Fibroblast of mammary gland (primary cell): ENCODE measurements at regions not wholly inside any gene's neighbourhood (a gene's known extent, or its start where the extent isn't known, plus 50 kb on each side); places are given as distances from the start of the nearest gene placed in this dataset.

ENCODE experiments used
- DNase-seq: peaks from one replicate; pipeline ENCODE4 v3.0.0-alpha.2; 2010; ENCODE audit warnings: low read depth
- H3K4me3 ChIP-seq: 2 replicates; pipeline ENCODE4 v1.5.1; 2011; ENCODE audit warnings: low read depth, mild to moderate bottlenecking, low read length, moderate library complexity; ENCODE audit not compliant: control insufficient read depth
- TF ChIP-seq, protein P1 (sequence below): conservative IDR thresholded peaks from 2 replicates; pipeline ENCODE4 v1.5.1; 2011; ENCODE audit warnings: low read depth, low read length, inconsistent platforms; ENCODE audit not compliant: control insufficient read depth, insufficient read depth

DNA sequence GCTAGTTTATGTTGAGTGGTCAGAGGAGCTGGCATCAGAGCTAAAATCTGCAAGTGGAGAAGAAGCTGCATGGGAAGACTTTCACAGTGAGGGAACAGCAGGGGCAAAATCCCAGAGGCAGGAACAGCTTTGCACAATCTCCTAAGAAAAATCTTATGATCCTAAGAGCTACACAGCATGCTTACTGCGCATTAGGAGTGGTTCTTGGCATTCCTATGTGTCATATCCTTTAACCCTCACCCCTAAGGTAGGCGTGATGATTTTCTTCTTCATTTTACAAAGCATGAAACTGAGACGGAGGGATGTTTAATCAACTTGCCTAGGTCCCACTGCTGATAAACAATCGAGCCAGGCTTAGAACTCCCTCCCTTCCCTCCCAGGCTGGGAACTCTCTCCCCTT lies 313.6 kb upstream of the SULF2 start:
- H3K4me3 ChIP-seq, result no peak overlapping the region
- peak; percentile 31 for DNase-seq
- TF ChIP-seq, protein P1, sequence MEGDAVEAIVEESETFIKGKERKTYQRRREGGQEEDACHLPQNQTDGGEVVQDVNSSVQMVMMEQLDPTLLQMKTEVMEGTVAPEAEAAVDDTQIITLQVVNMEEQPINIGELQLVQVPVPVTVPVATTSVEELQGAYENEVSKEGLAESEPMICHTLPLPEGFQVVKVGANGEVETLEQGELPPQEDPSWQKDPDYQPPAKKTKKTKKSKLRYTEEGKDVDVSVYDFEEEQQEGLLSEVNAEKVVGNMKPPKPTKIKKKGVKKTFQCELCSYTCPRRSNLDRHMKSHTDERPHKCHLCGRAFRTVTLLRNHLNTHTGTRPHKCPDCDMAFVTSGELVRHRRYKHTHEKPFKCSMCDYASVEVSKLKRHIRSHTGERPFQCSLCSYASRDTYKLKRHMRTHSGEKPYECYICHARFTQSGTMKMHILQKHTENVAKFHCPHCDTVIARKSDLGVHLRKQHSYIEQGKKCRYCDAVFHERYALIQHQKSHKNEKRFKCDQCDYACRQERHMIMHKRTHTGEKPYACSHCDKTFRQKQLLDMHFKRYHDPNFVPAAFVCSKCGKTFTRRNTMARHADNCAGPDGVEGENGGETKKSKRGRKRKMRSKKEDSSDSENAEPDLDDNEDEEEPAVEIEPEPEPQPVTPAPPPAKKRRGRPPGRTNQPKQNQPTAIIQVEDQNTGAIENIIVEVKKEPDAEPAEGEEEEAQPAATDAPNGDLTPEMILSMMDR, result no peak

DNA sequence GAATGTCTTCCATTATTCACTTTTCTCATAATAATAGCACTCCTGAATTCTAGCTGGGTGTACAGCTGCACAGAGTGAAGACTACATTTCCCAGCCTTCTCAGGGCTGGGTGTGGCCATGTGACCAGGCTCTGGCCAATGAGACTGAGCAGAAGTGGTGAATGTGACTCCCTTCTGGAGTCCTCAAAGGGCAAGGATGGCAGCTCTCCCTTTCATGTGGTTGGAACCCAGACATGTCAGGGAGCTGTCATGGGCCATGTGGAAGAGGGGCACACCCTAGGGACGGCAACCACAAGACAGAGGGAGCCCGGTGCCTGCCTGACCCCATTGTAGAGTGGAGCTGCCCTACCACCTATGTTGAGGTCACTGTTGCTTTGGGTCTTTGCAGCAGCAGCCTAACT lies 312.8 kb upstream of the SULF2 start:
- no peak overlapping the region for H3K4me3 ChIP-seq
- DNase-seq, result peak; percentile 3
- TF ChIP-seq, protein P1, result no peak

DNA sequence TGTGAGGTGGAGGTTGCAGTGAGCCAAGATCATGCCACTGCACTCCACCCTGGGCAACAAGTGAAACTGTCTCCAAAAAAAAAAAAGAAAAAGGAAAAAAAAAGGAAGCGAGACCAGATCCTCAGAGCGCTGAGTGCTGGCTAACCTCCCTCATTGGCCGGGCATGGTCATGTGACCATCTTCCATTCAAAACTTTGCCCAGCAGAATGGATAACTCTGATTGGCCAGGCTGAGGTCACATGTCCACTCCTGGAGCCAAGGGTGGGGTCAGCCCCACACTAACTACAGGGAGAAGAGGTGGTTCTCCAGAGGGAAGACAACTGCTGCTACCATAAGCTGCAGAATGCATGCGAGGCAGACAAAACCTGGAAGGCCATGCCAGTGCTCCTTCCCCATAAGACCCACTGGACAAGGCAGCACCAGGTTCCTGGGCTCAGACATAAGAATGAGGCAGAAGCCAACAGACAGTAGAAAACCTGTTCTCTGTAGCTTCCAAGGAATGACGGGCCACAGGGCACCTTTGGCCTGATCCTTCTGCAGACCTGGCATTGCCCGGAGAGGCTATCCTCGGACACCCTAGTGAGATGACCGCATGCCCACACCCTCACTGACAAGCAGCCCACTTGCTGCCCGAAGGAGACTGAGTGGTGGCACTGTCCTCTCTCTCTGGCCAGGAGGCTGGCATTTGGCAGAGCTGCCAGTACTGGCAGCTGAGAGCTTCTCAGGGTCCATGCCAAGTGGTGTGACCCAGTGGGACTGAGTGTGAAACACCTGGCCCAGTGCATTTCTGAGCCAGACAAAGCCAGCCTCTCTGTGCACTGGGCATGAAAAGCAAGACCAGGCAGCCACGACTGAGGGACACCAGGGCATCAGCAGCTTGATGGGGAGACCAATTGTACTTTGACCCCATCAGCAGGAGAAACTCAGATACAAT lies 311.9 kb upstream of the SULF2 start:
- no peak overlapping the region for H3K4me3 ChIP-seq
- TF ChIP-seq, protein P1, result no peak
- DNase-seq, result no peak

DNA sequence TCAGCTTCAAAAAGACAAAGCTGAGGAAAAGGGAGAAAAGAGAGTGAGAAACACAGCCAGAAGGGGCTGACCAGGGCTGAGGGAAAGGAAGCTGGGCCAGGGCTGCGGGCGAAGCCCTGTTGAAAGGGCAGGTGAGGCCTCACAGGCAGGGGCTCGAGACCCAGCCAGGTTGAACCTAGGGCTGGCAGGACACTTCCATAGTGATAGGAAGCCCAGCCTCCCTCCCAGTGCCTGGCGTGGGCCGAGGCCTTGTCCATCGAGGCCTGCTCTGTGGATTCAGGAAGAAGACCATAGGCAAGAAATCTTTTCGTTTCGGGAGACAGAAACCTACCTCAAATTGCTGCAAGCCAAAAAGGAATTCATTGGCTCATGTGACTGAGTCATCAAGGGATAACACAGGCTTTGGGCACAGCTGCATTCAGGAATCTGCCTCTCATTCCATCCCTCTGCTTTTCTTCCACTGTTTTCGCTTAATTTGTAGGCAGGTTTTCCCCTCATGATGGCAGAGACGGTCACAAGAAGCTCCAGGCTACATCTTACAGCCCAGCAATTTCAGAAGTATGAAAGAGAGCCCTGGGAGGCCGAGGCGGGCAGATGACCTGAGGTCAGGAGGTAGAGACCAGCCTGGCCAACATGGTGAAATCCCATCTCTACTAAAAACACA lies 311.1 kb upstream of the SULF2 start:
- no peak for DNase-seq
- no peak overlapping the region for H3K4me3 ChIP-seq
- TF ChIP-seq, protein P1, result no peak

DNA sequence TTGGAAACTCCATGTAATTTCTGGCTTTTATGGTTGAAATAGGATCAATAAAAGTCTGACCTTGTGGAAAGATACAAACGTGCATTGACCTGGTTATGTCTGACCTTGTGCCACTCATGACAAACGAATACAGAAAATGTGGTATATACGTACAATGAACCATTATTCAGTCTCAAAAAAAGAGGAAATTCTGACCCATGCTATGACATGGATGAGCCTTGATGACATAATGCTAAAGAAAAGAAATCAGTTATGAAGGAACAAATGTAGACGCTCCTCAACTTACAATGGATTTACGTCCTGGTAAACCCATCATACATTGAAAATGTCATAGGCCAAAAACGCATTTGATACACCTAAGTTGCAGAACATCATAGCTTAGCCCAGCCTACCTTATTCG lies 309.7 kb upstream of the SULF2 start:
- no peak for DNase-seq
- TF ChIP-seq, protein P1, result no peak
- no peak overlapping the region for H3K4me3 ChIP-seq

DNA sequence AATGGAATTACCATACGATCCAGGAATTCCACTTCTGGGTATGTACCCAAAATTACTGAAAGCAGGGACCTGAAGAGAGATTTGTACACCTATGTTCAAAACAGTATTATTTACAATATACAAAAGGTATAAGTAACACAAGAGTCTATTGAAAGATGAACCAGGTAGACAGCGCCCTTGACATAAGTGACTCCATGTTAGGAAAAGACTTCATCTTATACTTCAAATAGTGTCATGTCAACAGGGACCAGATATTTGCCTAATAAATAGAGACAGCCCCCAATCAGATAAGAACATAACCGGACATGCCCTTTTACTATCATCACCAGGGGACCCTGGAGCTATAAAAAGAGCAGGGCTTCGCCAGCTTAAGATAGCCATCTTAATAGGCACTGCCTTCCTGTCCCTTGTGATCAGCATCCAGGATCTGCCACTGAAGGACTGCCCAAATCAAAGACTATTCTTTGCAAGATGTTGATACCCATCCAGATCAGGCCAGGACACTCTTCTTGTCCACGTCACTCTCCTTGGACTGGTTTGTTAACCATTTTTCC lies 309.0 kb upstream of the SULF2 start:
- H3K4me3 ChIP-seq, result no peak overlapping the region
- TF ChIP-seq, protein P1, result no peak
- DNase-seq, result no peak
